ENCODE measurements at regions not wholly inside any gene's neighbourhood (a gene's known extent, or its start where the extent isn't known, plus 50 kb on each side); places are given as distances from the start of the nearest gene placed in this dataset.

- no peak for TF ChIP-seq CTCF (conservative IDR thresholded peaks at IDR 0.05; ENCODE audit: low read depth, low read length)
- no peak for TF ChIP-seq EZH2phosphoT487 (IDR thresholded peaks at IDR 0.05; ENCODE audit: borderline replicate concordance, low read length)
Measured at GRCh38 chr3:165389653-165390052, 193.5 kb upstream of the SLITRK3 start.

Data from PC-3 (cell line).